HS-5 (cell line): ENCODE measurements at regions not wholly inside any gene's neighbourhood (a gene's known extent, or its start where the extent isn't known, plus 50 kb on each side); places are given as distances from the start of the nearest gene placed in this dataset.

ENCODE experiments used
- DNase-seq: peaks from one replicate; pipeline ENCODE4 v3.0.0-alpha.2; 2012; ENCODE audit warnings: low read depth

DNA sequence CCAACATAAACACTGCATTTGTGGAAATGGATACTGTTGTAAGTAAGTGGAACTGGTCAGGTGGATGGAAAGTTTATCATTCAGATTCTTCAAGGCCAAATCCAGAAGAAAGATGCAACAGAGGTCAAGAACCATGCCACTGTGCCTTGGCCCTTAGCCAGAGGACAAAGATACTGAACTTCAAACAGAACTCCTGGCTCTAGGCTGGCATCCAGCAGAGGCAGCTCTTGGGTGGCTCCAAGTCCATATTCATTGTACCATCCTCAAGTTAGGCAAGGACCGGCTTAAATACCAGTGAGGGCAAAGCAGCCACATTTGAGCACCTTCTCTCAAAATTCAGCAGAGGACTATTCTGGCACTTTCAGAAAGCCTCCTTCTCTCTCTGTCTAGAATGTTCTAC lies 53.2 kb downstream of the DNAAF9 start:
- no peak for DNase-seq

DNA sequence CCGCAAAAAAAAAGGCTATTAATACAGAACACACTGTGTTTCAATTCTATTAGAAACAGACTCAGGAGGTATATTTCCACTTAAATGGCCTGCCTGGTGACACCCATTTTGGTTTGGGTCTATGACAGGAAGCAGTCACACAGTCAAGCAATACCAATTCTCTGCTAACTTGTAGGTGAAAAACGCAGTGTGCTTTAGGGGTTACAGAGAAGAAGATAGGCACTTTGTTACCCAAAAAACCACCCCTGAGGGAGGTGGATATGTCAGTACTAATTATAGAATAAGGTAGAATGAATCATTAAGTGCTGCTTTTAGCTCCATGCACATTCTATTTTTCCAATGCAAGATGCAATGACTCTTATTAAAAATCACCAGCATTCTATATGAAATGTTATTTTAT lies 53.8 kb downstream of the DNAAF9 start:
- no peak for DNase-seq

DNA sequence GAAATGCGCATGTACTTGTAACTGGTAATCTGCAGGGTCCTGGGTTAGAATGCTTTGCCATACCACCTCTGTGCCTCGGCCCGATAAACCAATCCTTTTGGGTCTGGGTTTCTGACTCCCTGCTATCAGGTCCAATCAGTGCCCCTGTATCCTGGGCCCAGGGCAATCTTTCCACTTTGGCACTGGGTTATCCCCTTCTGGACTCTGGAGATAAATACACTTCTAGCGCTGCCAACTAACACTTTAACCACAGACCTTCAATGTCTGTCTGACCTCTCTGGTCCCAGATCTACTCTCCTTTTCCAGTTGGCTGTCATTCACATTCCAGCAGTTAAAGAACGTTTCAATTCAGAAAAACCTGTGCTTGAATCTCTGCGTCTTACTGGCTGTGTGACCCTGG lies 55.3 kb downstream of the DNAAF9 start:
- no peak for DNase-seq

DNA sequence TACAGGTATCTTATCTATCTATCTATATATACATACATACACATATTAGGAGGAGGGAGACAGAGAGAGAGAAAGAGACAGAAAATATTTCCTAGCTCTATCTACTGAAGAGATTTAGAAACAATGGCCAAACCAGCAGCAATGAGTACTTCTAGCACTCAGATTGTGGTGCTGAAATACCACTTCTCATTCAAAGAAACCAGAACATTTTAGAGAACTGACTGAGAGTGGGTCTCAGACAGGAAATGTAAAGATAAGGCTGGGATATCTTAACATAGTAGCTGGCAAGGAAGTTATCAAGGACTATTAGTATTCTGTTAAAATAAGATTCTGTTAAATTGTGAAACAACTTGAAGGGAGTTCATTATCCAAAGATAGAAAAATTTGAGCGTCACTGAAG lies 57.0 kb downstream of the DNAAF9 start:
- no peak for DNase-seq

DNA sequence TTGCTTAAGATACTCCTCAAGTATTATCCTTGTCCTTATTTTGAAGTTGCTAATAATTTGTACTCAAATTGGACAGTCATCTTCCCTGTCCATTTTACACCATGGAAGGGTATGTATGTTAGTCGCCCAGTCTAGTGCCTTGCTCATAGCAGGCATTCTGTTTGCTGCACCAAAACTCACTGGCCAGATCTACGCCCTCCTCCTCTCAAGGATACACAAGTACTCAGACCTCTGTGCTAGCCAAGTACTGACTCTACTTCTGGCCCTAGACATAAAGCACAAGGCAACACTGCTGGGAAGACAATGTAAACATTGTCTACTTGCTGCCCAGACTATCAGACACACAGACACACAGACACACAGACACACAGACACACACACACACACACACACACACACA lies 57.7 kb downstream of the DNAAF9 start:
- no peak for DNase-seq

DNA sequence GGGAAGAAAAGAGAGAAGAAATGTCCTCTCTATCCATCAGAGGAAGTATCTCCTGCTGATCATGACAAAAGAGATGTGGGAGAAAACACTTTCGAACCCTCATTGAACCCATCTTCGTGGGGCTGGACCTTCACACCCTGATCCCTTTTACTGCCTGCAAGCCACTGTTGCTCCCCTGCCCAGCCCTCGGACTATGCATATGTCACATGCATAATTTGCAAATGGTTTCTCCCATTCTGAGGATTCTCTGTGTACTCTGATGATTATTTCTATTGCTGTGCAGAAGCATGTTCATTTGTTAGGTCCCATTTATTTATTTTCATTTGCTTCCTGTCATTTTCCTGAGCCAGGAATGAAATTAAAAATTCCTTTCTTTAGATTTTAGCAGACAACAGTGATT lies 64.7 kb downstream of the DNAAF9 start:
- no peak for DNase-seq

DNA sequence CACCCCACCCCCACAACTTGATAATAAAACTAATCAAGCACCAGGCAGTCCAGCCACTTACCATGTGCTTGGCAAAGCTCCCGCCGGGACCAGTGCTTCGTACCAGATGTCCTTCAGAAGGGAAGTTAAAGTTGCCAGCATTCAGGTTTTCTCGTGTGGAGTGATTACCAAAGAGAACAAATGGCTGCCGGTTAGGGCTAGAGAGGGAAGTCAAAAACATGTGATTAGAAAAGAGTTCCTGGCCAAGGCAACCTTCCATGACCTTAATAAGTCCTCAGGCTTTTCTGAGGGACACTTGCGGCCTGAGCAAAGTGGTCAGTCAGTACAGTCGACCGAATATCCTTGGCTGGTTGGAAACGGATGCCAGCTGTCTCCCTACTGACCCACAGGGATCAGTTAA lies 67.0 kb downstream of the DNAAF9 start:
- no peak for DNase-seq

DNA sequence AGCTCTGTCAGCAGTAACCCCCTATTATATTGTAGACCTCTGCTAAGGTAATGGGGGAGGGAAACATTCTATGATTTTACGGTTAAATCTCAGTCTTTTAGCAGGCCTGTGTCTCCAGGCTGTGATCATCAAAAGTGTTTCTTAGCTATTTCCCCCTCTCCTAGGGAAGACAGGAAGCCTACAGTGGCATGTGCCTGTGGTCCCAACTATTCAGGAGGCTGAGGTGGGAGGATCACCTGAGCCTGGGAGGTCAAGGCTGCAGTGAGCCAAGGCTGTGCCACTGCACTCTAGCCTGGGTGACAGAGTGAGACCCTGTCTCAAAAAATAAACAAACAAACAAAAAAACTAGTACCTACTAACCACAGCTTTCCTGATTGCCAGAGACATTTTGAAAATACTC lies 67.9 kb downstream of the DNAAF9 start:
- DNase-seq = no peak

DNA sequence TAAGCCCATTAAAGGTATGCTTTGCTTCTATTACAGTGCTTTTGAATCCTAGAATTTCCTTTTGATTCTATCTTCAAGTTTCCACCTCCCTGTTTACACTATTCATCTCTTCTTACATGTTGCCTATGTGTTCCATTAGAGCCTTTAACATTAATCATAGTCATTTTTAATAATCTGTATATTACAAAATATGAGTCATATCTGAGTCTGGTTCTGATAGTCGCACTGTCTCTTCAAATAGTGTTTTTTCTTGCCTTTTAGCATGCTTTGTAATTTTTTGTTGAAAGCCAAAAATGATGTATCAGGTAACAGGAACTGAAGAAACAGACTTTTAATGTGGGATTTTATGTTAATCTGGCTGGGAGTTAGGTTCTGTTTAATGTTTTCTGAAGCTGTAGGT lies 68.4 kb downstream of the DNAAF9 start:
- no peak for DNase-seq

DNA sequence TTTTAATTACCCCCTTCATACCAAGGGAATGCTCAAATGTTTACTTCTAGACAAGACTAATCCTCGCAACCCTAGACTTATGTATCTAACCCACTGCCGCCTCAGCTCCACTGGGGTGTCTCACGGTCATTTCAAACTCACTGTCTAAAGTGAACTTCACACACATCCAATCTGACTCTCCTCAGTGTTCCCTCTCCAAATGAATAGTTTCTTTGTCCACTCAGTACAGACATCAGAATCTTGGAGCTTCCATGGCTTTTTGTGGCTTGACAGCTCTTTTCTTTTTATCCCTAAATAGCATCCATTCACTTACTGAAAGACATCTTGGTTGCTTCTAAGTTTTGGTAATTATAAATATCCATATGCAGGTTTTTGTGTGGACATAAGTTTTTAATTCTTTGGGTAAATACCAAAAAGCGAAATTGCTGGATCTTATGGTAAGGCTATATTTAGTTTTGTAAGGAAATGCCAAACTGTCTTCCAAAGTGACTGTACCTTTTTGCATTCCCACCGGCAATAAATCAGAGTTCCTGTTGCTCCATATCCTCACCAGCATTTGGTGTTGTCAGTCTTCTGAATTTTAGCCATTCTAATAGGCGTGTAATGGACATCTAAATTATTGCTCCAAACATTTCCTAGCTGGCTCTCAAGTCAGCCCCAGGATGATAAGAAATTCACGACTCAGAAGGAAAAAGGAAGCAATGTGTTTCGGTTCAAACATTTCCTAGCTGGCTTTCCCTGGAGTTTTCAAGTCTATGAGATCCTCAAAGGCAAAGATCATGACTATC lies 73.1 kb downstream of the DNAAF9 start:
- no peak for DNase-seq

DNA sequence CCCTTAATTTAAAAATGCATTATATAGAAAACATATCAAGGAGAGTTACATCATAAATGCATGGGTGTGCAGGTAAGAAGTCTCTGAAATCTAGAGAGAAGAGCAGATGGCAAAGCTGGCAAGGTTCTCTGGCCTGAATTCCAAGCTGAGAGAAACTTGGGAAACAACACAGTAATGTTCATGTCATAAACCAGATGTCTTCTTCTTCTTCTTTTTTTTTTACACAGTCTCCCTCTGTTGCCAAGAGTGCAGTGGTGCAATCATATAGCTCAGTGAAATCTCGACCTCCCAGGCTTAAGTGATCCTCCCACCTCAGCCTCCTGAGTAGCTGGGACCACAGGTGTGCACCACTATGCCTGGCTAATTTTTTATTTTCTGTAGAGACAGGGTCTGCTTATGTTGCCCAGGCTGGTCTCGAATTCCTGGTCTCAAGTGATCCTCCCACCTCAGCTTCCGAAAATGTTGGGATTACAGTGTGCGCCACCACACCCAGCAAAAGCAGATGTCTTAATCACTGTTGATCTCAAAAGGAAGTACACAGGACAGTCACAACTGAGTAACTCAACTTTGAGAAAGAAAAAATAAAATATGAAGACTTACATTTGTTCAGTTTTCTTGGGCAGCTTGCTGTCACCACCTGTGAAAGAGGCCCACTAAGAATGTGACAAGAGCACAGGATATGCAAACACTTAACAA lies 77.3 kb downstream of the DNAAF9 start:
- DNase-seq = peak; percentile 9

DNA sequence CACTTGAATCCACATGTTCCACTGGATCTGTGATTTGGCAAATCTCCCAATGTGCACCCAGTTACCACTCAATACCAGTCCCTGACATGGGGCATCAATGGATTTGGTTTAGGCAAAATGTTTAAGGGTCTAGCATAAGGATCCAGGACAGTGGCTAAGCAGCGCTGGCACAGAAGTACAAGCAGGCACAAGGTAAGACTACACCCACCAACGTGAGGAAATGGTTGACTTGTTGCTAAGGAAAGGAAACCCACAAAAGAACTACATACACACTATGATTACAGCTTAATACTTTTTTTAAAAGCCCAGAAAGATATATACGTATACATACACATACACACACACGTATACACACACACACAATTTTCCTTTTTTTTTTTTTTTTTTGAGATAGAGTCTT lies 79.0 kb downstream of the DNAAF9 start:
- no peak for DNase-seq

DNA sequence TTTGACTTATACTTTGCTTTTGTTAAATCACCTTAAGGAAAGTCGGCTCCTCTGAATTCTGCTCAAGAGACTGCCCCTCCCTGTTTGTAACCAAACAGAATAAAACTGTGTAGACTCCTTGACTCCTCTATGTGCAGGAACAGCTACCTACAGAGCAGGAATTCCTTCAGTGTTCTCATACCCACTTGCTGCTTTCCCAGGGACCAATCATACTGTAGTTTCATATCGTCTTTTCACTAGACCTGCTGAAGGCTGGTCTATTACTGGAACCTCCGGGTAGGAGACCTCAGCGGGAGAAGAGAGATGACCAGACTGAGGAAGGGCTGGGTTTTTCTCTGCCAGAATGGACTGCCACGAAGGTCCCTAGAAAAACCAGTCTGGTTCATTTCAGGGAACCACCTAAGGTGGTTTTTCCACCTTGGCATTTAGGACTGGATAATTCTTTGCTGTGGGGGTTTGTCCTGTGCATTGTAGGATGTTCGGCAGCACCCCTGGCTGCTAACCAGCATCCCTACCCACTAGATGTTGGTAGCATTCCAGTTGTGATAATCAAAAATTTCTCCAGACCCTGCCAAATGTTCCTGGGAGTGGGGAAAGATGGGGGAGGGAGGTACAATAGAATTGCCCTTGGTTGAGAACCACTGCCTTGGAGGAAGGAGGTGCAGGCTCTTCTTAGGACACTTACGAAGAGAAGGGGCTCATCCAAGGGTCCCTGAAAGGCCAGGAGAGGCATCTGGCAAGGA lies 80.5 kb downstream of the DNAAF9 start:
- no peak for DNase-seq

DNA sequence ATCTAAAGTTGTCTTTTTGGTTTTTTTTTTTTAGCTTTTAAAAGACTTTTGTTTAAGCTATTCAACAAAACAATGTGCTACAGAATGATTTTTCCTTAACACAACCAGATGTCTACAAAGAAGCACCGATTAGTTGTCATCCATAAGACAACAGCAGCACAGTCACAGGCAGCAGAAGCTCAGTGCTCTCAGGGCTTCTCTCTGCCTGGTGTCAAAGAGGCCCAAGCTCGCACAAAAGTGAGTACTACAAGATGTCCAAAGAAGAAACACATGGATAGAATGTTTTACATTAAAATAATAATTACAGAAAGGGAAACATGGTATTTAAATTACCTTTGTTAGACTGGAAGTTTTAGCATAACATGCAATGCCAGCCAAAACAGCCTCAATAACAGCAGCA lies 81.6 kb downstream of the DNAAF9 start:
- no peak for DNase-seq

DNA sequence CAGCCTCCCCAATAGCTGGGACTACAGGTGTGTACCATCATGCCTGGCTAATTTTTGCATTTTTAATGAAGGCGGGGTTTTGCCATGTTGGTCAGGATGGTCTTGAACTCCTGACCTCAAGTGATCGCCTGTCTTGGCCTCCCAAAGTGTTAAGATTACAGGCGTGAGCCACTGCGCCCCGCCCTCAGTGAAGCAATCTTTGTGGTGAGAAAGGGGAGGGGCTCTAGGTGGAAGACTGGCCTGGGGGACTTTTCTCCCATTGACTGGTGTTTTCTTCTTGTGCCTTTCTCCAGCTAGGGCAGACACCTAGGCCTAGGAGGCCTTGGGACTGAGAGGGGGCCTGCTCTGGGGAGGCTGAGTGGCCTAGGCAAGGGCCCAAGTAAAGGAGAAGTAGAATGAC lies 84.1 kb downstream of the DNAAF9 start:
- DNase-seq = no peak

DNA sequence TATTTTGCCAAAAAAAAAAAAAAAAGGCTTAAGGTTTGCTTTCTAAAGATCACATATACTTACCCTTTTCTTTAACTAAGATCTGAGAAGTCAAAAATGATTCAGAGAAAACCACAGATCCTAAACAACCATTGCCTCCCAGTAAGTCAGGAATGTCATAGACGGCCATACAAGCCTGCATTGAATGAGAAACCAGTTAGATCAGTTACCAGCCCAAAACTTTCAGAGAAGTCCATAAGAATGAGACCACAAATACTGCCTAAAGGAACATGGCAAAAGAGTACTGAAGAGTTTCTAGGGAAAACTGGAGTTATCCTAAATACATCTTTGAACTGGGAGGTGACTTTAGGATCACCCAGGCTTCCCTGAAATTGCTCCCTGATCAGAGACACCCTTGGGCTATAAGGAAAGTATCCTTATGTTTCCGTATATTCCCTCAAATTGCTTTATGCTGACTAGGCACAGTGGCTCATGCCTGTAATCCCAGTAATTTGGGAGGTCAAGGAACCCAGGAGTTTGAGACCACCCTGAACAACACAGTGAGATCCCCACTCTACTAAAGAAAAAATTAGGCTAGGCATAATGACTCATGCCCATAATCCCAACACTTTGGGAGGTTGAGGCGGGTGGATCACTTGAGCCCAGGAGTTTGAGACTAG lies 79.4 kb upstream of the SLC4A11 start:
- no peak for DNase-seq

DNA sequence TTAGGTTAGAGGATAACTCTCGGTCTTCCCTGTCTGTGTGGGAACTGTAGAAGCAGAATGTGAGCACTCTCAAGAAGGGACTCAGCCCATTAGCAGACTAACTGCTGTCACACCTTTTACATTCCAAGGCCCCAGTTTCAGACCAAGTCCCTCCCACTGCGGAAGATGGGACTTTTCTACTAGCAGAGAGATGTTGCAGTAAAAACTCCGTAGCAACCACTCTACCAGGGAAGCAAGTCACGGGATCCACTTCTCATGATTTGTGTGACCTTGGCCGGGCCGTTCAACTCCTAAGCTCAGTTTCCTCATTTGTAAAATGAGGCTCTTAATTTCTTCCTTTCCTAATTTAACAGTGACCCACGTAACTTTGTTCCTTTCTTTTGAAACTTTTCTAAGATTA lies 77.1 kb upstream of the SLC4A11 start:
- DNase-seq = no peak

DNA sequence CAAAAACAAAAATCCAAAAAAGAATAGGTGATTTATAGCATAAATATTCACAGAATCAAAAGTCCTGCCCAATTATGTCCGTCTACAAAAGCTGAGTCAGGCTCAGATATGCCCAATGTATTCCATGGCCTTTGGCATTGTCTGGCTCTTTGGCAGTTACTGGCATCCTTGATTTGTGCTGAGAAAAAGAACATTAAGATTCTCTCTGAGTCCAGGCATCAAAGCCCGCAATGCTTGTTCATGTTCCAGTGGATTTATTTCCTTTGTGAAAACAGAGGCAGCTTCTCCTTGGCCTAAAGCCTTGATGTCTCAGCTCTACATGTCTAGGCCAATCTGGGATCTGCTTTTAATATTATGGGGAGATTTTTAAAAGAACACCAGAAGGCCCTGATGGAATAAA lies 76.1 kb upstream of the SLC4A11 start:
- no peak for DNase-seq

DNA sequence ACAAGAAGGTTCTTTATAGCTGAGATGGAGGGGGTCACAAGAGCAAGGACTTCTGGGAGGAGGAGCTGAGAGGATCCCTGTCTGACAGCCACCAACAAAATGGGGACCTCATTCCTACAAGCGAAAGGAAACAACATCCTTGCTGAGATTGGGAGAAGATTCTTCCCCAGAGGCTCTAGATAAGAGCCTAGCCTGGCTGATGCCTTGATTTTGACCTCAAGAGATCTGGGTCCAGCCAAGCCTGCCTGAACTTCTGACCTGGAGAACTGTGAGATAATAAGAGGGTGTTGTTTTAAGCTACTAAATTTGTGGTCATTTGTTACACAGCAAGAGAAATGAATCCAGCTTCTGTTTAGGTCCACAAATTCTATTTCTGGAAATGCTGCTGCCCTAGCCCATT lies 75.4 kb upstream of the SLC4A11 start:
- no peak for DNase-seq

DNA sequence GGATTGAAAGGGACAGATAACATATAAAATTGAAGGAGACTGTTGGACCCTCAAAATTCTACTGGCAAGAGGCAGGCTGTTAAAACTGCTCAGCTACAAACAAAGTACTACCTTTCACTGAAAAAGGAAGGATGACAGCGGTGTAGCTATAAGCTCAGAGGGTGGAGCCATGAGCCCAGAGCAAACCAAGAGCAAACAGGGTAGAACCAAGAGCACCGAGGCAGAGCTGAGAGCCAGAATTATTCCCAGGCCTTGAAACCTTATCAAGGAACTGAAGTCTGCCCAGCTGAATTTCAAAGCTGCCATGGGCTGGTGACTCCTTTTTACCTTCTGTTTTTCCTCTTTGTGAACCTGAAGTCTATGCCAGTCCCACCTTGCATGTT lies 74.7 kb upstream of the SLC4A11 start:
- no peak for DNase-seq

DNA sequence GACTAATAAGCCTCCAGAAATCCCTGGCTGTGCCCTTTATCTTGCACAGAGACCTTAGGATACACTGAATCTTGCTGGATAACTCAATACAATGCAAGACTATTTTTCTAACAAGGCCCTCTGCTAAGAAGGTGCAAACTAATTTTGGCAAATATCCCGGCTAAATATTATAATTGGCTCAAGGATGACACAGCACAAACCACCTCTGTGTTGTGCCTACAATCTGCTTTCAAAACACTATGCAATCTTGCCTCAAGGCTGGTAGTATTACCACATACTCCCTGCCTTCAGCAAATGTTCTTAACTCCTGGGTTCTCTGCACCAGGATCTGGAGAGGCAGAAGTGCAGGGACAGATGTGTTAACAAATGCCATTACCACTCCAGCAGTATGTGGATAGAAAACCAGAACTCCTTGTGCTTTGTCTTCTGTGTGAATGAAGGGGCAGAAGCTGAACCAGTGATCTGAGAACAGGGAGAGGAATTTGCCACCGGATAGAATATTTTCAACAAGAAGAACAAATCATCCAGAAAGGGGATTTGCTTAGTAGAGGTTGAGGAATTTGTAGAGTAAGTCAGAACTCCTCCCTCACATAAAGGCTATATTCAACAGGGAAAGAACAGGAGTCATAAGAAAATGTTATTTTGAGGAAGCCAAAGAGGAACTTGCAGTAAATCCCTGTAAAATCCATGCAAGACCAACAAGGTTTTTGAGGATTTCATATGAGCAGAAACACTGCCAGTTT lies 74.1 kb upstream of the SLC4A11 start:
- peak; percentile 3 for DNase-seq

DNA sequence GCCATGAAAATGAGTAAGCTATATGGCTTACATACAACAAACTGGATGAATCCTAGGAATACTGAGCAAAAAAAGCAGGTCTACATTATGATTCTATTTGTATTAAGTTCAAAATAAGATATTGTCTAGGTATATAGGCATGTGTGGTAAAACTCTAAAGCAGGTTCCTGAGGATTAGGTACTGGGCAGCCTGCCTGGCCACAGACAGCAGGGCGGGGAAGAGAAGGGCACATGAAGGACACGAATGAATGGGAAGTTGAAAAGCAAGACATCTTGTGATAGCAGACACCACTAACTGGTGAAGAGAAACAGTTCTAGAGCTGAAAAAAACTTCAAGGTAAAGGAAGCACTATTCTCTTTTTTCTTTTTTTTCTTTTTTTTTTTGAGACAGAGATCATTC lies 72.6 kb upstream of the SLC4A11 start:
- no peak for DNase-seq
